ENCODE measurements at regions not wholly inside any gene's neighbourhood (a gene's known extent, or its start where the extent isn't known, plus 50 kb on each side); places are given as distances from the start of the nearest gene placed in this dataset.
A peak's percentile ranks its signal among the peaks of the same experiment; 100 is the strongest.

DNA sequence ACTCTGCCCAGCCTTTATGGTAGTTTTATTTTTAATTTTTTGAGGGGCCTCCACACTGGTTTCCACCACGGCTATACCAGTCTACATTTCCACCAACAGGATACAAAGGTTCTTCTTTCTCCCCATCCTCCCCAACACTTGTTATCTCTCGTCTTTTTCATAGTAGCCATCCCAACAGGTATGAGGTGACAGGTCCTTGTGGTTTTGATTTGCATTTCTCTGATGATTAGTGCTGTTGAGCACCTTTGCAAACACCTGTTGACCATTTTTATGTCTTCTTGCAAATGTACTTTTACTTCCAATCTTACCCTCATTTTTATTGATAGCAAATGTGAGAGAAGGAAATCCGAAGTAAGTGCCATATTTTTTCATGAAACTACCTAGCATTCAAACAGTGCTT lies 195.4 kb upstream of the PREP start:
- DNase-seq = no peak

DNA sequence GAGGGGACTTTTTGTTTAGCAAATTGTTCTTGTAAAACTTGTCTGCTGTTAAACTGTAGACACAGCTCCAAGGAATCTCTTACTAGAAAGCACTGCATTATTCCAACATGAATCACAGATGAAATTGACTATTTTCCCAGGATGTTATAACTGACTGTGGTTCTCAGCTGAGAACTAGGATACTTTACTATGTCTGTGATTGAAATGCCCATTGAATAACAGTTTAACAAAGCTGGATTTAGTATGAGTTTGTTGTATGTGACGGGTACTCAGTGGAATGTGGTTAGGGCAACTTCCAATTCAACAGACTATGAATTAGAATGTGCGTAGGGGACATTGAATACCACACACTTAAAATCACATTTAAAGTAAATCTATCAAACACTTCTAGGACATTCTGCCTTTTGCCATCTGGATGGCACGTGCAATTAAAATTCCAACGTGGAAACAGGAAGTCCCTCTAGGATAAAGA lies 193.4 kb upstream of the PREP start:
- no peak for DNase-seq

DNA sequence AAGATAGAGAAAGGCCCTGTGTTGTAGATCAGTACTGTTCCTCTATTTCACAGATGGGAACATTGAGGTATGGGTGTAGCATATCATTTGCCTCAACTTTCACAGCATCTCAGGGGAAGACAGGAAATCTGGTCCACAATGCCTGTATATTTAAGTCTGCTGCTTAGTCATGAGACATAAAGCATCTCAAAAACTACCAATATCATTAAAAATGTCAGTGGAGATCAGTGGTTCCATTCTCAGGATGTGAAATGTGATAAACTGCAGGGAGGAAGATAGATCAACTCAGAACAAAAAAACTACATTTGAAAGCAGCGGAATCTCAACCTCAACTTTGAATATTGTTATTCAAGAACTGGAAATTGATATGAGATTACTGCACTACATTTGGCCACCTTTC lies 192.9 kb upstream of the PREP start:
- DNase-seq = no peak

DNA sequence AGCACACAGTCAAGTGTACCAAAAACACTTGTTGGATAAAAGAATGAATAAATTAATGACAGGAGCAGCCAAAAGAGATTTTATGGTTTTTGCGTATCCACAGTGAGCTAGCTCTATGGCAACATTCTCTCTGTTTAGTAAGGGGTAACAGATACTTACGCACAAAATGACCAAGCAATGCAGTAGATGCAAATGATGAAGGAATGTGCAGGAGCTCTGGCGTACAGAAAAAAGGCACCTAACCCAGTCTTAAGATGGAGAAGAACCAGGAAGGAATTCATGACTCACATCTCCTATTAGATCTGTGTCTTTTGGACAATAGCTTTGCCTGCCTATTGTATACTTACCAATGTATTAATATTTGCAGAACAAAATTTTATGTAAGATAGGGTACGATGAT lies 191.9 kb upstream of the PREP start:
- no peak for DNase-seq

DNA sequence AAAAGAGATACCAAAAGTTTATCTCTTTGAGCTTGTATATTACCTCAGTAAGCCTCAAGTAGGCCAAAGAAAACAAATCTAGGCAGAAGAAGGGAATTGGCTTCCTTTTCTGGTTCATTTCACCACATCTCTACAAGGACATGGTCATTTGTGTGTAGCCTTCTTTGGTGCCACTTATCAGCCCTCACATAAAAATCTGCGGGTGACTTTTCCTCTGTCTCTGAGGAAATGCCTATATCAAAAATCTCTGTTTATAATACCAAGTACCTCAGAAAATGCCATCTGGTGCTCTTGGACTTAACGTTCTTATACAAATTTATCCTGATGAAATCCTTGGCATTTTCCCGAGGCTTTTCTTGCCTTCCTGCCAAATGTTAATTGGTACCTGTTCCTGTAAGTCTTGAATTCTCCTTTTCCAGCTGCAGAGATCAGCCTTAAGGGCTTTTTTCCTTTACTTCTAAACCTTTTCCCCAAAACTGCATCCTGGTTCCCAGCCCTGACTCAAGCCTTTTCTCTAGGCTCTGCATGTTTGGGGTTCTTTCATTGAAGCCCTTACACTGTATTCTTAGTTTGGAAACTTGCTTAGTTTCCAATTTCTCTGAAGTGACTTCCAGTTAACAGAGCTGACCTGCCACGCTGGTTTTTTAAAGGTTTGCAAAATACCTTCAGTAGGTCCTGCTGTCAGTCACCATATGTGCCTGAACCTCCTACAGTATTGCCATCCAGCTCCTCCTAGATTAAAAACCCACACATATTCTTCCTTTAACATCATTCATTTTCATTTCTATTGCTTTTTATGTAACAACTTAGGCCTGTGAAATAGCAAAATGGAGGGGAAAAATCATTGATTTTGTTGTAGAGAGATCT lies 191.2 kb upstream of the PREP start:
- no peak for DNase-seq

DNA sequence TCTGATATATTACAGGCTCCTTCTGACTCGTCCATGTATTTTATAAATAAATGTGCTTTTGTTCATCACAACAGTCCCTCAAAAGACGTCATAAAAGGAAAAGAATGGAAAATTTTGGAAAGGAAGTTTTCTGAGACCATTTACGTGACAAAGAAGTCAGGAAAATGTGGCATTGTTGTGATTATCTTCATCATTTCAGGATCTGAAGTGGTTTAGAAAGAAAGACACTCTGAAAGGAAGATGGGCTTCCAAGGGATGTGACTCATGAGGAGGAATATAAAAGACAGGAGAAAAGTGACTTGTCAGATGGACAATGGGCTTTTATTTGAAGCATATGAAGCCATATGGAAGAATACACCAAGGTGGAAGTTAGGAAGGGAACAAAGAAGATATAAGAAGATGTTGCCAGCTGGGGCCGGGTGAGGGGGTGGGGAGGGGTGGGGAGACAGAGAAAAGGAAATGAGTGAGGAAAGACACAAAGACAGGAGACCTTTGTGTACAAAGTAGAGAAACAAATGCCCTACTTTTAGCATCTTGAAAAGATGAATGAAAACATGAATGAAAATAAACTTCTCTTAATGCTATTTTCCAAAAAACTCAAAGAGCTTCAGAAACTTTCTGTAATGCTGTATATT lies 190.3 kb upstream of the PREP start:
- DNase-seq = no peak

DNA sequence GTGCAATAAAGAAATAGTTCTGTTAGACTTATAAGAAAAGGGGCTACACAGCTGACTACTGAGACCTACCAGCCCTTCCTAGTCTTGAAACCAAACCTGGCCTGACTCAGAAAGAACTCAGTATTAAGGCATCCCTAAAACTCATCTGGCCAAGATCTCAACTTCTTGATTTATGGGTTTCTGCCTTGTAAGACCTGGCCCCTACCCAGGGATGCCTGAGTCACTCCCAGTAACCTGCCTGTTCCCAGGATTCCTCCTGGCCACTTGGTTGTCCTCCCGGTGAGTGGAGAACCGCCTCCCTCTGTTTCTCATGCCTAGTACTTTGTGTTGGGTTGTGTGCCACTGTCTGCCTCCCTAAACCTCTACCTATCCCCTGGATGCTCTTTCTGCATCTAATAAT lies 189.4 kb upstream of the PREP start:
- no peak for DNase-seq

DNA sequence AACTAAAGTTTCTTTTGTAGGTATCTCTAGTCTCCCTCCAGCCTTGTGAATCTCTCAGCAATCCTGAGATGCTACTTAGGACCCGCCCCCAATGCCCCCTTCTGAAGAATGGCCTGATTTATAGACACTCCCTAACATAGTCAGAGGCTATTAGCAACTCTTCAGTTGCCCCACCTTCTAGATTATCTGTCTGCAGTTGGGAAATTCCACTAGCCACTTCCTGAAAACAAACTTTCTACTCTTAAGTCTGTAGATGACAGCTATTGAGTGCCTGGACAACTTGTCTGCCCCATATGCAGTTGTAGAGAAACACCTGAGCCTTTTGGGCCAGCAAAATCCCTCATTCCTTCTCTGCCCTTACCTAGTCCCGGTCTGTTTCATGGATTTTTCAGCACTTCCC lies 188.2 kb upstream of the PREP start:
- DNase-seq = peak; percentile 78

DNA sequence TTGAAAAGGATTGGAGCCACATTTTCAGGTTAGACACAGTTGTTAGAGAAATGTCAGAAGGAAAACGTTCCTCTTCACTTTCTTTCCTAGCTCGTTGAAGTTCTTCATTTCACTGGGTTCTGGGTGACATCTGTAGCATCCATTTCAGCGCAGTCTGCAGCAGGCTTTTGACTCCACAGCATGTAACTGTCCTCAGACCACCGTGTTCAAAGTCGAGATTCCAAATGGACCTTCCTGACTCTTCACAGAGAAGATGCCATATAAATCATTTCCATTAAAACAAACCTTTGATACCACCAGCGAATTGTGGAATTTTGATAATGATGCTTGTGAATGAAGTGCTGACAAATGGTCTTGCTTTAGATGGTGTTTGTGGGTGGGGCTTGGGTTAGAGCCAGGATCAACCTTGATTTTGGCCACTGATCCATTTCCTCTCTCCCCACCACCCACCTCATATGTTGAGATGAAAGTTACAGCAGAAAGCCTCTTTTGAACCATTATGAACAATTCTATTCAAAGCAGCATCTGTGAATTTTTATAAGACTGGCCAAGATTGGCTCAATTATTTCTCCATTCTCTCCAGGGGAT lies 185.3 kb upstream of the PREP start:
- DNase-seq = no peak

DNA sequence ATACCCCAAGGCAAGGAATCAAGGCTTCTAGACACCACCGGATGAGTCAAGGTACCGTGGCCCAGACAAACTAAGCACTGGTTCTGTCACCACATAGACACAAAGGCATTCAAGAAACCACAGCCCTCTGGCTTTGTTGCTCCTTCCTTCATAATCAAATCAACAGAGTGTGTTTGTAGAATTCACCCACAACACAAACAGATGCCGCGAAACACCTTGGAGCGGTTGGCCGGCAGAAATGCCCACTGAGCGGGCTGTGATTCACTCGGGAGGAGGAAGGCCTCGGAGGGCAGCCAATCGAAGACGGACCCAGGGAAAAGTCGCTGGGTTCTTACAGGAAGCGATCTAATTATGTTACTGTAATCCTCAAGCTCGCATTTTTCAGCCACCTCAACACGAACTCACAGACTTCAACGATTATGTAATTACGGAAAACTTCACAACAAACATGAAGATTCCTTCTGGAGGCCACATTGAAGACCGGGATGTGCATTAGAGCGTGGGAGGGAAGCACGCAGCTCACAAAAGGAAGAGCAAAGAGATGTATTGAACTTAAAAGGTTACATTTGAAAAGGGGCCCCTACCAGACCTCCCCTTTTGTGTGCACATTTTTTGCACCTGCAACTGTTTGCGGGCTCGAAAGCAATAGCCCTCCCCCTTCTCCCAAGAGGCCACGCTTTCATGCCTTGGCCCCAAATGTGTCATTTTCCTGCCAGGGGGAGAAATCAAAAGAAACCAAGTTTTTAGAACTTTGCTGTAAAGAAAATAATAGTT lies 184.7 kb upstream of the PREP start:
- peak; percentile 25 for DNase-seq

DNA sequence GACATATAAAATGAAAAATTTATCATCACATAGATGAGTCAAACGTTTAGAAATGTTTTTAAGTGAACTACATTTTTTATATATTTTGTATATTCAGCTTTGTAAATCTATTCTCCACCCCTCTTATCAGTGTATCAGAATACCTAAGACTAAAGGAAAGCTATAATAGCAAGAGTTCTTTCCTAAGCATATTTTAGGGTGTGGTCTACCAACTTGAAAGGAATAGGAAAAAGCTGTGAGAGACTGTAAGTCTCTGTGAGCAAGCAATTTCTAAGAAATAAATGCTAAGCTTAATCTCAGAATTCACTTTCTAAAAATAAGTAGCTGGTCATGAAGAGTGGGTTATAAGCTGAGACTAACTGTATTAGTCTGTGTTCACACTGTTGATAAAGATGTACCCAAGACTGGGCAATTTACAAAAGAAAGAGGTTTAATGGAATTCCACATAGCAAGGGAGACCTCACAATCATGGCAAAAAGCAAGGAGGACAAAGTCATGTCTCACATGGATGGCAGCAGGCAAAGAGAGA lies 175.4 kb upstream of the PREP start:
- DNase-seq = no peak

DNA sequence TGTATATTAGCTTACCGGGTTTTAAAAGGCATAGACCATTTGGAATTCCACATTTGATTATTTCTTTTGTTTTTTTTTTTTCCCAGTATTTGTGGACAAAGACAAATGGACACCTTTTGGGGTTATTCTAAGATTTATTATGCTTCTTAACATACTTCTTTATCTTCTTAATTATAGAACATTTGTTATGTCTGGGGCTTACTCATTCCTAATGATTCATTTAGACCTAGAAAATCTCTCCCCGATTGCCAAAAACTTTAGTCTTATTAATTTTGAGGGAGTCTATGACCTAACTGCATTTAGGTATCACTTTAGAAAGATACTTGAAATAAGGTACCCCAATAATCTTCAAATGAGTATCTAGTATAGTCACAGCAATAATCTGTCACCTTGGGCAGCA lies 170.7 kb upstream of the PREP start:
- no peak for DNase-seq

DNA sequence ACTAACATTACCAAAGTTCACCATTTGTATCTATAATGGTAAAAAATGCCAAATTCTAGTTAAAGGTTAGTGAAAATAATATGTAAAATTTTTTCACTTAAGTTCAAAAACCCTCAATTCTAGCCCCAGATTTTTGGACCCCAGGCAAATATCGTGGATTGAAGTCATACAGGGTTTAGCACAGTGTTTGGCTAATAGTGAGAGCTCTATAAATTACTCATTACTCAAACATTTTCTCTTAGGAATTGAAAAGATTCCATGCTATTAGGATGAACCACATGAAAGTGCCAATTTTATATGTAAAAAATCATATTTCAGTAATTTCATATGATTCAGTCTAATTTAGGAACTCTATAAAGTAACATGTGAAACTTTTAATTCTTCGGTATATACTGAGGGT lies 170.3 kb upstream of the PREP start:
- DNase-seq = no peak

DNA sequence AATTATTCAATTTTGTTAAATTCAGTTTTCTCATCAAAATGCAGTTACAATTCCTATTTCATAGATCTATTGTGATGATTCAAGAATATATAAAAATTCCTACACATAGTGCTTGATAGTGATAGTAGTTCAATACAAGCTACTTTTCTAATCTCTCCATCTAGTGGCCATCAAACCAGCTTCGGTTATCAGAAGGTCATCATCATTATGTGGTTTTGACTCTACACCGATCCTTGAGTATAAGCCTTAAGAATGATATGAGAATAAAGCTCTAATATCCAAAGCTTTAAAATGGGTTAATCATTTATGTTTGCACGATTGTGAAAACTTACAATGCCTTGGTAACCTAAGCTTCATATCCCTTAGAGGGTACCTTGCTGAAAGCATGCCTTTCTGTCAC lies 167.5 kb upstream of the PREP start:
- no peak for DNase-seq

DNA sequence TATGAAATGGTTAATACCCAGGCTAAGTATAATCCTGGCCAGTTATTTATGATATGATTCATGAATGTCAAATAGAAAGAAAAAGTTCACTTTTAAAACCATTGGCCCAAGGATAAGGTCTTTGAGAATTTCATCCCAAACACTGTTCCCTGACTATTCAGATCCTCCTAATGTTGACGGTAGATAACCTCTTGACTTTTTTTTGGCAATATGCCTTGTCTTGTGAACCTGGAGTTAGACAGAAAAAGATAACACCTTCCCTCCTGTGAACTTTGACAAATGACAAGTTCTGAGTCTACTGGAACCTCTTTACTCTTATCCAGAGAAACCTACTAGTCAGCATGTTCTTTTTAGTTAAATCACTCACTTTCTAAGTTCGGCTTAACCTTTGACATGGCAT lies 166.8 kb upstream of the PREP start:
- no peak for DNase-seq

DNA sequence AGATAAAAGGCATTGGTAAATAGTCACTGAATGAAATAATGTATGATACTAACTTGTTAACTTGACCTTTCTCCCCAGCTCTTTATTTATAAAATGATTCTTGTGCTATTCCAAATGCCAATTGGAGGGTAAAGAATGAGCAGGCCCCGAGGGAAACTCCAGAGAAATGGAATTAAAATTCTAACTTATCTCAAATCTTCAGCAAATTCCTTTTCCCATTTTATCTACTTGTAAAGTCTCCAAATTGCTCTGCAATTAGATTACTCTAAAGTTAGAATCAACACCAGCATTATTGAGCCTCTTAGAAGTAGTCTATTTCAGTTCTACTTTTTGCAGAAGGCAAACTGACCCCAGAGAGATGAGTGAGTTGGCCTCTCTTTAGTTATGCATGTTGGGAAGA lies 165.9 kb upstream of the PREP start:
- no peak for DNase-seq

DNA sequence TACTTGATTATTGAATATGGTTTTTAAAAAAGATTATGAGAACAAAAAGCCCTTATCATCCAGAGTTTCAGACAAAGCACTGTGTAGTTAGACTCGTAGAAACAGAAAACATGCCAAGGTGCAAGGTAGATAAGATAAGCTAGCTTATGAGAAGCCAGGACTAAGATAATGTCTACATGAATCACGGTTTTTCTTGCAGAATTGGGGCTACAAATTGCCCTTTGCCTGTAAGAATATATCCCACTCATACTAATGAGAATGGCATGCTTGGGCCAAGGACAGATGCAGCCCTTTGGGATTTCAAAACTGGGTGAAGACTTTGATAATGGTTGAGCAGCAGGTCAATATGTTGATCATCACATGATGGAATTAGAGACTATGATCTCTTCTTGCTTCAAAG lies 165.3 kb upstream of the PREP start:
- no peak for DNase-seq

DNA sequence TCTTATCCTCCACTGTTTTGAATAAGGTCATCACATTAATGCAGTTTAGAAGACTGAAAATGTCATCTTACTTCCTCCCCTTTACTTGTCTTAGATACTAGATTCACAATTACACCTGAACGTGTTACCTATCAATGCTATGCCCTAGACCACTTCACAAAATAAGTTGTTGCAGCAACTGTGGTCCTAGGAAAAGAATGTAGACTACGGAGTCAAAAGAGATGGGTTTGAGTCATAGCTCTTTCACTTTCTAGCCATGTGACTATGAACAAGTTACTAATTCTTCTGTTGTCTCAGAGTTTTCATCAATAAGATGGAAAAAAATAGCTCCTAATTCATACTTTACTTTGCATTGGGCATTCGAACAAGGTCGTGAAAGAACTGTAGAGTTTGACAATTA lies 164.3 kb upstream of the PREP start:
- DNase-seq = peak; percentile 12

DNA sequence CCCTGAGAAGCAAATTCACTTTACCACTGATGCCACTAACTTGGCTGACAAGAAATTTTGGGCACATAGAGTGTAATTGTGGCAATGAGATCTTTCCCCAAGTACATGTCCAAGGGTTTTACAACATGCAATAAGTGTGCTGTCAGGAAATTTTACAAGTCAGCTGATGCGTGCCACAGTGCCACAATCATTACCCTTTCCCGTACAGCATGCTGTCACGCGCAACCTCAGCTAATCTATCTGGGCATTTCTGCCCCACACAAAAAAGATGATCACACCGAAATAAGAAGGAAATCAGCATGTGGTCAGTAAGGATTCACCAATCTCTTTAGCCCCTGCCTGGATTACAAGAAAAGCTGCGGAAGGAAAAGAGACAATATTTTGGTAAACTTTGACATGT lies 163.6 kb upstream of the PREP start:
- DNase-seq = no peak

DNA sequence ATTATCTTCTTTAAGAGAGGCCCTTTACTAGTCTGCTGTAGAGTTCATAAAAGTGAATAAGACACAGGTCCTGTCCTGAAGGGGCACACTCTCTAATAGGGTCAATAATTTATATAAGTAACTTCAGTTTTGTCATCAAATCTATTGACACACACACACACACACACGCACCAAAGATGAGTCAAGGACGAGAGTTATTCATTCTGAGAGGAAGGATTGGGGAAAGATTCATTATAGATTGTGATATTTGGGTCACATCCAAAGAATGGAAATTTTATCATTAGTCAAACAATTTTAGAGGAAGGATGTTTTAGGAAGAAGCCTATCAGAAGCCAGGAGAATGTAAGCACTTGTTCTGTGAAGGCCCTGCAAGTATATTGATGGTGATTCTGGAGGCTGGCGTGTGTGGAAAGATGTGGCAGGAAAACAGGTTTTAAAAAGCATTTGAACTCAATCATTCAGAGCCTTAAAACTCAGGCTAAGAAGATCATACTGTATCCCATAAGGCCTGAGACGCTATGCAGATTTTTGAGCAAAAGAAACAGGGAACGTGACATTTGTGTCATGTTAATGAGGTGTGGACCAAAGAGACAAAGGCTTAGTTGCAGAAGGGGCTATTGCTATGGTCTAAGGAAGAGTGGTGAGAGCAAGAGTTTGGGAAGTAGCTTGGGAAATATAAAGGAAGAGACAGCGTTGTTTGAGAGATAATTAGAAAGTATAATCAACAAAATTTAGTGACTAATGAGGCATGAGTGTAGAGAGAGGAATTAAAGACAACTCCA lies 161.4 kb upstream of the PREP start:
- no peak for DNase-seq

DNA sequence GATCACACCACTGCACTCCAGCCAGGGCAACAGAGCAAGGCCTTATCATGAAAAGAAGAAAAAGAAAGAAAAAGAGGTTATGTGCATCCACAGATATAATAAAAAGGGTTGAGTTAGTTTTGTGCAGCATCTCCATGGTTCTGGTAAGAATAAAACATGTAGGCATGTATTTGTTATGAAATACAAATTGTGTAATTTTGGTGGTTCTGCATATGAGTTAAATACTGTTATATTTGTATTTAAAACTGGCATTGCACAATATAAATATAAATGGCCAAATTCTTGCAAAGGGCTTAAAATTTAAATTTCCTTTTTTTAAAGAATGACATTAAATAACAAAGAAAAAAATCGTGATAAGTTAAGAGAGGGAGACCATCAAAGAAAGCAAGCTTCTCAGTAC lies 159.1 kb upstream of the PREP start:
- no peak for DNase-seq

DNA sequence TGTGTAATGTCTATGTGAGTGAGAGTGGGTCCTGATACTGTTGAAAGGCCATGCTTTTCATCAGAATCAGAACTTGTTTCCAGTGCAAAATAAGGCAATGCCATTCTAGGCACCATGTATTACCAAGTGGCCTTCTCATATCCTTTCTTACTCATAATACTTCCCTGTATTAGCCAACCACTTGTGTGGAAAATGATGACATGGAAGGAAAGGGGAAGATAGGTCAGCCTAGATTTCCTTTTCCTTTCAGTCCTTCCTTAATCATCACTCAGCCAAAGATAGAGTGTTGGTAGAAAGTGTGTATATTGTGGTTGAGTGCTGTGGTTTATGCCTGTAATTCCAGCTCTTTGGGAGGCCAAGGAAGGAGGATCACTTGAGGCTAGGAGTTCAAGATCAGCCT lies 158.6 kb upstream of the PREP start:
- DNase-seq = peak; percentile 43
